ENCODE measurements at regions not wholly inside any gene's neighbourhood (a gene's known extent, or its start where the extent isn't known, plus 50 kb on each side); places are given as distances from the start of the nearest gene placed in this dataset.

GRCh38 chr10:83572036-83572435 lies 567.3 kb upstream of the GHITM start:
- FAIRE-seq (no peak), DNase-seq (ENCODE audit: low spot score) (no peak)

GRCh38 chr10:83574770-83575169 lies 564.5 kb upstream of the GHITM start:
- no peak for DNase-seq (ENCODE audit: low spot score)
- no peak for FAIRE-seq

- FAIRE-seq (no peak), DNase-seq (ENCODE audit: low spot score) (no peak)
Measured at GRCh38 chr10:83577421-83577820, 561.9 kb upstream of the GHITM start.

GRCh38 chr10:83580373-83581012 lies 558.8 kb upstream of the GHITM start:
- FAIRE-seq (no peak), DNase-seq (ENCODE audit: low spot score) (no peak)

- FAIRE-seq: no peak
Measured at GRCh38 chr10:83582407-83583095, 556.8 kb upstream of the GHITM start.

GRCh38 chr10:83585686-83586085 lies 553.6 kb upstream of the GHITM start:
- no peak for DNase-seq (ENCODE audit: low spot score)
- no peak for FAIRE-seq

More at GRCh38 chr10:83582407-83583095, 556.8 kb upstream of the GHITM start:
- no peak for DNase-seq (ENCODE audit: low spot score)

- no peak for FAIRE-seq
- DNase-seq (ENCODE audit: low spot score): no peak
Measured at GRCh38 chr10:83592337-83592935, 546.9 kb upstream of the GHITM start.

- FAIRE-seq (no peak), DNase-seq (ENCODE audit: low spot score) (no peak)
Measured at GRCh38 chr10:83603708-83604107, 535.6 kb upstream of the GHITM start.

- DNase-seq (ENCODE audit: low spot score): no peak
- FAIRE-seq: no peak
Measured at GRCh38 chr10:83605783-83606630, 533.3 kb upstream of the GHITM start.

- no peak for DNase-seq (ENCODE audit: low spot score)
- FAIRE-seq: no peak
Measured at GRCh38 chr10:83607959-83608745, 531.2 kb upstream of the GHITM start.

GRCh38 chr10:83612050-83612449 lies 527.3 kb upstream of the GHITM start:
- FAIRE-seq (no peak), DNase-seq (ENCODE audit: low spot score) (no peak)

GRCh38 chr10:83612746-83613145 lies 526.6 kb upstream of the GHITM start:
- DNase-seq (ENCODE audit: low spot score) (no peak), FAIRE-seq (no peak)

- no peak for FAIRE-seq
Measured at GRCh38 chr10:83617172-83617571, 522.1 kb upstream of the GHITM start.

GRCh38 chr10:83617692-83618545 lies 521.4 kb upstream of the GHITM start:
- FAIRE-seq (no peak), DNase-seq (ENCODE audit: low spot score) (no peak)

More at GRCh38 chr10:83617172-83617571, 522.1 kb upstream of the GHITM start:
- no peak for DNase-seq (ENCODE audit: low spot score)

- no peak for DNase-seq (ENCODE audit: low spot score)
- no peak for FAIRE-seq
Measured at GRCh38 chr10:83625831-83626360, 513.4 kb upstream of the GHITM start.

- FAIRE-seq (no peak), DNase-seq (ENCODE audit: low spot score) (no peak)
Measured at GRCh38 chr10:83632701-83633100, 506.6 kb upstream of the GHITM start.

- FAIRE-seq (no peak), DNase-seq (ENCODE audit: low spot score) (no peak)
Measured at GRCh38 chr10:83633547-83633946, 505.8 kb upstream of the GHITM start.

- DNase-seq (ENCODE audit: low spot score) (no peak), FAIRE-seq (no peak)
Measured at GRCh38 chr10:83636826-83637225, 502.5 kb upstream of the GHITM start.

GRCh38 chr10:83647526-83647925 lies 491.8 kb upstream of the GHITM start:
- FAIRE-seq: no peak
- DNase-seq (ENCODE audit: low spot score): no peak

- FAIRE-seq: no peak
- DNase-seq (ENCODE audit: low spot score): no peak
Measured at GRCh38 chr10:83648201-83648600, 491.1 kb upstream of the GHITM start.

All from RCC 7860 (cell line).